PC-9 (cell line): ENCODE measurements at regions not wholly inside any gene's neighbourhood (a gene's known extent, or its start where the extent isn't known, plus 50 kb on each side); places are given as distances from the start of the nearest gene placed in this dataset.

Source experiments
- EZH2 ChIP-seq: fragments of 200-600 bp; sonication (generic); IDR thresholded peaks from 2 replicates; pipeline ENCODE4 v1.8.0; 2017; ENCODE audit warnings: antibody characterized with exemption, low read depth
- TF ChIP-seq, protein P1 (sequence below): fragments of 200-600 bp; sonication (generic); conservative IDR thresholded peaks from 2 replicates; pipeline ENCODE4 v1.6.1; 2017; ENCODE audit warnings: mixed run types, antibody characterized with exemption, mild to moderate bottlenecking, moderate library complexity

DNA sequence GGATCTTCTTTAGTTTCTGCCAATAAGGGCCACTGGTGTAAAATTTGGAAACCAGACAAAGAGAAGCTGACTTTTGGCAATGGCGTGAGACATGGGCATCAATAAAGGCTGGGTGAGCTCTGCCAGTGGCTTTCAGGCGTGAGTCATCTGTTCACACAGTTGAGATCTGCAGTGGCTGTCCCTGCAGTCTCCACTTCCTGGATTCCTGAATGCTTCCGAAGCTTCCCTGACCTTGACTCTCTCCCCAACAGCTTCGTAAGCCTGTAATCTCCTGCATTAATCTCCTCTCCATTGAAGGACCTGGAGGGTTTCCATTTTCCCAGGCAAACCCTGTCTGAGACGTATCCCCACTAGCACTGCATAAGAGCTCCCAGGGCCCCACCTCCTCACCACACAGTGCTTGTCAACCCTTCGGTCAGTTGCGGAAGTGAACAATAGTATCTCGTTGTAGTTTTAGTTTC is 574.7 kb downstream of the TBC1D22A start:
- TF ChIP-seq EZH2: no peak
- TF ChIP-seq, protein P1, sequence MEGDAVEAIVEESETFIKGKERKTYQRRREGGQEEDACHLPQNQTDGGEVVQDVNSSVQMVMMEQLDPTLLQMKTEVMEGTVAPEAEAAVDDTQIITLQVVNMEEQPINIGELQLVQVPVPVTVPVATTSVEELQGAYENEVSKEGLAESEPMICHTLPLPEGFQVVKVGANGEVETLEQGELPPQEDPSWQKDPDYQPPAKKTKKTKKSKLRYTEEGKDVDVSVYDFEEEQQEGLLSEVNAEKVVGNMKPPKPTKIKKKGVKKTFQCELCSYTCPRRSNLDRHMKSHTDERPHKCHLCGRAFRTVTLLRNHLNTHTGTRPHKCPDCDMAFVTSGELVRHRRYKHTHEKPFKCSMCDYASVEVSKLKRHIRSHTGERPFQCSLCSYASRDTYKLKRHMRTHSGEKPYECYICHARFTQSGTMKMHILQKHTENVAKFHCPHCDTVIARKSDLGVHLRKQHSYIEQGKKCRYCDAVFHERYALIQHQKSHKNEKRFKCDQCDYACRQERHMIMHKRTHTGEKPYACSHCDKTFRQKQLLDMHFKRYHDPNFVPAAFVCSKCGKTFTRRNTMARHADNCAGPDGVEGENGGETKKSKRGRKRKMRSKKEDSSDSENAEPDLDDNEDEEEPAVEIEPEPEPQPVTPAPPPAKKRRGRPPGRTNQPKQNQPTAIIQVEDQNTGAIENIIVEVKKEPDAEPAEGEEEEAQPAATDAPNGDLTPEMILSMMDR: no peak
